SK-N-SH treated with all-trans-retinoic acid at 6 μM for 48 hours (cell line): ENCODE measurements at regions not wholly inside any gene's neighbourhood (a gene's known extent, or its start where the extent isn't known, plus 50 kb on each side); places are given as distances from the start of the nearest gene placed in this dataset.

Source experiments
- ATAC-seq: fragments of 200-7000 bp; cut with Tn5 transposase; 3 replicates; pipeline ENCODE4 v1.9.1; 2020; ENCODE audit warnings: mild to moderate bottlenecking, moderate library complexity
- ARNTL ChIP-seq: fragments of 450-650 bp; formaldehyde crosslinking; IDR thresholded peaks from 2 replicates; pipeline ENCODE4 v1.5.0; 2020; ENCODE audit warnings: low read depth, mild to moderate bottlenecking, moderate library complexity, borderline replicate concordance
- BACH2 ChIP-seq: fragments of 250-450 bp; sonication (Bioruptor Pico); IDR thresholded peaks from 2 replicates; pipeline ENCODE4 v1.9.0; 2021; ENCODE audit warnings: mild to moderate bottlenecking, borderline replicate concordance
- CSDC2 ChIP-seq: fragments of 250-450 bp; sonication (Bioruptor Pico); IDR thresholded peaks from 2 replicates; pipeline ENCODE4 v1.5.0; 2020; ENCODE audit warnings: mild to moderate bottlenecking, moderate library complexity
- ESRRG ChIP-seq: fragments of 250-450 bp; sonication (Bioruptor Pico); IDR thresholded peaks from 2 replicates; pipeline ENCODE4 v1.6.1; 2021; ENCODE audit warnings: mild to moderate bottlenecking
- GLIS3 ChIP-seq: fragments of 250-450 bp; sonication (Bioruptor Pico); IDR thresholded peaks from 2 replicates; pipeline ENCODE4 v1.5.0; 2020; ENCODE audit warnings: mild to moderate bottlenecking, moderate library complexity
- ISL1 ChIP-seq: fragments of 250-450 bp; sonication (Bioruptor Pico); IDR thresholded peaks from 2 replicates; pipeline ENCODE4 v2.1.2; 2022; ENCODE audit warnings: mild to moderate bottlenecking, moderate library complexity
- OSR1 ChIP-seq: fragments of 250-450 bp; sonication (Bioruptor Pico); IDR thresholded peaks from 2 replicates; pipeline ENCODE4 v1.8.0; 2022; ENCODE audit warnings: moderate library complexity, mild to moderate bottlenecking, inconsistent platforms
- PPARA ChIP-seq: fragments of 250-450 bp; sonication (Bioruptor Pico); IDR thresholded peaks from 2 replicates; pipeline ENCODE4 v1.5.0; 2020; ENCODE audit warnings: mild to moderate bottlenecking, borderline replicate concordance
- RARB ChIP-seq: fragments of 250-450 bp; sonication (Bioruptor Pico); IDR thresholded peaks from 2 replicates; pipeline ENCODE4 v1.8.0; 2021; ENCODE audit warnings: mild to moderate bottlenecking, moderate library complexity
- SNAI2 ChIP-seq: fragments of 250-450 bp; sonication (Bioruptor Pico); IDR thresholded peaks from 2 replicates; pipeline ENCODE4 v1.5.0; 2020; ENCODE audit warnings: mild to moderate bottlenecking, moderate library complexity
- TCF4 ChIP-seq: fragments of 250-450 bp; sonication (Bioruptor Pico); IDR thresholded peaks from 2 replicates; pipeline ENCODE4 v1.8.0; 2021; ENCODE audit warnings: mild to moderate bottlenecking, moderate library complexity, borderline replicate concordance
- ZC3H10 ChIP-seq: fragments of 250-450 bp; sonication (Bioruptor Pico); IDR thresholded peaks from 2 replicates; pipeline ENCODE4 v1.5.1; 2021; ENCODE audit warnings: mild to moderate bottlenecking, moderate library complexity
- ZFP3 ChIP-seq: fragments of 250-450 bp; sonication (Bioruptor Pico); IDR thresholded peaks from 2 replicates; pipeline ENCODE4 v1.5.0; 2020; ENCODE audit warnings: mild to moderate bottlenecking, moderate library complexity
- ZFP30 ChIP-seq: fragments of 450-650 bp; formaldehyde crosslinking; IDR thresholded peaks from 2 replicates; pipeline ENCODE4 v1.5.0; 2022; ENCODE audit warnings: mild to moderate bottlenecking, moderate library complexity
- ZNF565 ChIP-seq: fragments of 450-650 bp; formaldehyde crosslinking; conservative IDR thresholded peaks from 2 replicates; pipeline ENCODE4 v1.5.0; 2020; ENCODE audit warnings: low read depth, mild to moderate bottlenecking, moderate library complexity
- ZNF70 ChIP-seq: fragments of 450-650 bp; formaldehyde crosslinking; IDR thresholded peaks from 2 replicates; pipeline ENCODE4 v1.5.0; 2020; ENCODE audit warnings: mild to moderate bottlenecking, moderate library complexity
- ZNF8 ChIP-seq: fragments of 450-650 bp; formaldehyde crosslinking; IDR thresholded peaks from 2 replicates; pipeline ENCODE4 v1.5.0; 2020; ENCODE audit warnings: mild to moderate bottlenecking, moderate library complexity
- TF ChIP-seq, protein P1 (sequence below): fragments of 250-450 bp; sonication (Bioruptor Pico); IDR thresholded peaks from 2 replicates; pipeline ENCODE4 v1.8.0; 2020; ENCODE audit warnings: mild to moderate bottlenecking, moderate library complexity, borderline replicate concordance
- TF ChIP-seq, protein P2 (sequence below): fragments of 250-450 bp; sonication (Bioruptor Pico); IDR thresholded peaks from 2 replicates; pipeline ENCODE4 v1.5.1; 2021; ENCODE audit warnings: mild to moderate bottlenecking, moderate library complexity
- TF ChIP-seq, protein P3 (sequence below): fragments of 250-450 bp; sonication (Bioruptor Pico); IDR thresholded peaks from 2 replicates; pipeline ENCODE4 v1.5.1; 2020; ENCODE audit warnings: low read depth, mild to moderate bottlenecking, moderate library complexity
- TF ChIP-seq, protein P4 (sequence below): fragments of 250-450 bp; sonication (Bioruptor Pico); IDR thresholded peaks from 2 replicates; pipeline ENCODE4 v1.5.0; 2020; ENCODE audit warnings: mild to moderate bottlenecking, moderate library complexity

DNA sequence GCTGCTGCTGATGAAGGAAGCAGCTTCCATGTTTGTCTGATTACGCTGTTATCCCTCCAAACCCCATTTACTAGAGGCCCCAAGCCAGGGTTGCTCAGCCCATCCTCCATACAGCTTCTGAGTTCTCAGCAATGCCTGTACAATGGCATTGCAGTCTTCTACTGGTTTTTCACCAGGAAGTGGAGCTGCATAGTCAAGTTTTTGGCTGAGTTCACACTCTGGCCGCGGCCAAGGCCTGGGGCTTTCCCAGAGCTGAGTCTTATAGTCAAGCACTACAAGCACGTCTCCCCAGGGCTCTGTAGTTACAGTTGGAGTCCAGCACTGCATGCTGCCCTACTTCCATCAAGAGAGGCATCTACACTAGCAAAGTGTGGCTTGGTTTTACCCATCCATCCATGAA is 182.5 kb downstream of the POU4F1 start:
- TF ChIP-seq ZFP3 (CRISPR knock-in tag) (no peak), ZNF70 (CRISPR knock-in tag) (no peak), ARNTL (CRISPR knock-in tag) (no peak), SNAI2 (no peak), ZC3H10 (CRISPR knock-in tag) (no peak), ZNF8 (CRISPR knock-in tag) (no peak), ZFP30 (no peak)
- TF ChIP-seq, protein P1, sequence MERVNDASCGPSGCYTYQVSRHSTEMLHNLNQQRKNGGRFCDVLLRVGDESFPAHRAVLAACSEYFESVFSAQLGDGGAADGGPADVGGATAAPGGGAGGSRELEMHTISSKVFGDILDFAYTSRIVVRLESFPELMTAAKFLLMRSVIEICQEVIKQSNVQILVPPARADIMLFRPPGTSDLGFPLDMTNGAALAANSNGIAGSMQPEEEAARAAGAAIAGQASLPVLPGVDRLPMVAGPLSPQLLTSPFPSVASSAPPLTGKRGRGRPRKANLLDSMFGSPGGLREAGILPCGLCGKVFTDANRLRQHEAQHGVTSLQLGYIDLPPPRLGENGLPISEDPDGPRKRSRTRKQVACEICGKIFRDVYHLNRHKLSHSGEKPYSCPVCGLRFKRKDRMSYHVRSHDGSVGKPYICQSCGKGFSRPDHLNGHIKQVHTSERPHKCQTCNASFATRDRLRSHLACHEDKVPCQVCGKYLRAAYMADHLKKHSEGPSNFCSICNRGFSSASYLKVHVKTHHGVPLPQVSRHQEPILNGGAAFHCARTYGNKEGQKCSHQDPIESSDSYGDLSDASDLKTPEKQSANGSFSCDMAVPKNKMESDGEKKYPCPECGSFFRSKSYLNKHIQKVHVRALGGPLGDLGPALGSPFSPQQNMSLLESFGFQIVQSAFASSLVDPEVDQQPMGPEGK (CRISPR knock-in tag), result no peak
- no peak for ATAC-seq

DNA sequence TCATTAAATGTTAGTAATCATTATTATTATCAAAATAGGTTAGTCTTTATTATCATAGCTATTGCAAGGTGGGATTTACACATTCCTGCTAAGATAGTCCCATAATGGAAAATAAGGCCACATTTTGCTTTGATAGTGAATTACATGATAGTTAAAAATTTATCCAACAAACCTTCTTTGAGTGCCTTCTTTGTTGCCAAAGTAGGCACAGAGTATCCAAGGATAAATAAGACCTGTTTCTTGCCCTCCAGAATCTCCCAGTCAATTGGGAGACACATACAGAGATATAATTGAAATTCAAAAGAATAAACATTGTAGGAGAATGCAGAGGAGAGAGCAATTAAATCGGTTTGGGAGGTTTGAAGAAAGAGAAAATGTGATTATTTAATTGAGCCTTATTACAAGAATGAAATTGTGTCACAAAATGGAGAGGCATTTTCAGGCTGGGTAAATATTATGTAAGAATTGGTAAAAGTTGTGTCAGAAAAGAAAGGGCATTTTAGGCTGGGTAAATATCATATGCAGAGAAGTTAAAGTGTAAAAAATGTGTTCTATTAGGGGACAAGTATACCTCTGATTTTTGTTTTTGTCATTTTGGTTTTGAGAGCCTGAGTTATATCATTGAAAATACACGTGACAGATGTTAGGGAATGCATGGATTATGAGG is 189.3 kb downstream of the POU4F1 start:
- no peak for TF ChIP-seq CSDC2
- TF ChIP-seq, all 23 proteins: peak for 0
- ATAC-seq, result no peak

DNA sequence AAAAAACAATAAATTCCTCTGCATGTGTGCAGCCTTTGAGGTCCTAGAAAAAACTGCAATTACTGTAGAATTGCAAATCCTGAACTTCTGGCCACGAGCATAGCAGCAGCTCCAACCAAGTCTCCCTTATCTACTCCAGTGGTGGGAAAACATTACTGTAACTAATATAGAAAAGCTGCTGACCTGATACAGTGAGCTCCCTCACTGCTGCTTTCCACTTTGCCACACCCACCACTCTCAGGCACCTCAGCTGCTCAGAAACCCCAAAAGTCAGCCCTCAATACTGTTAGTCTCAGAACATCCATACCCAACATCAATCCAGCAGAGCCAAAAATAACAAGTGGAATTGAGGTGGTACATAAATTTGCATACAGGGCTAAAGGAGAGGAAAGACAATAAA is 192.5 kb downstream of the POU4F1 start:
- ATAC-seq, result no peak
- no peak for TF ChIP-seq ZC3H10 (CRISPR knock-in tag)
- TF ChIP-seq, protein P2, sequence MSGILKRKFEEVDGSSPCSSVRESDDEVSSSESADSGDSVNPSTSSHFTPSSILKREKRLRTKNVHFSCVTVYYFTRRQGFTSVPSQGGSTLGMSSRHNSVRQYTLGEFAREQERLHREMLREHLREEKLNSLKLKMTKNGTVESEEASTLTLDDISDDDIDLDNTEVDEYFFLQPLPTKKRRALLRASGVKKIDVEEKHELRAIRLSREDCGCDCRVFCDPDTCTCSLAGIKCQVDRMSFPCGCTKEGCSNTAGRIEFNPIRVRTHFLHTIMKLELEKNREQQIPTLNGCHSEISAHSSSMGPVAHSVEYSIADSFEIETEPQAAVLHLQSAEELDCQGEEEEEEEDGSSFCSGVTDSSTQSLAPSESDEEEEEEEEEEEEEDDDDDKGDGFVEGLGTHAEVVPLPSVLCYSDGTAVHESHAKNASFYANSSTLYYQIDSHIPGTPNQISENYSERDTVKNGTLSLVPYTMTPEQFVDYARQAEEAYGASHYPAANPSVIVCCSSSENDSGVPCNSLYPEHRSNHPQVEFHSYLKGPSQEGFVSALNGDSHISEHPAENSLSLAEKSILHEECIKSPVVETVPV (CRISPR knock-in tag), result no peak
- no peak for TF ChIP-seq BACH2
- TF ChIP-seq, protein P3, sequence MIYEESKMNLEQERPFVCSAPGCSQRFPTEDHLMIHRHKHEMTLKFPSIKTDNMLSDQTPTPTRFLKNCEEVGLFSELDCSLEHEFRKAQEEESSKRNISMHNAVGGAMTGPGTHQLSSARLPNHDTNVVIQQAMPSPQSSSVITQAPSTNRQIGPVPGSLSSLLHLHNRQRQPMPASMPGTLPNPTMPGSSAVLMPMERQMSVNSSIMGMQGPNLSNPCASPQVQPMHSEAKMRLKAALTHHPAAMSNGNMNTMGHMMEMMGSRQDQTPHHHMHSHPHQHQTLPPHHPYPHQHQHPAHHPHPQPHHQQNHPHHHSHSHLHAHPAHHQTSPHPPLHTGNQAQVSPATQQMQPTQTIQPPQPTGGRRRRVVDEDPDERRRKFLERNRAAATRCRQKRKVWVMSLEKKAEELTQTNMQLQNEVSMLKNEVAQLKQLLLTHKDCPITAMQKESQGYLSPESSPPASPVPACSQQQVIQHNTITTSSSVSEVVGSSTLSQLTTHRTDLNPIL, result no peak
- TF ChIP-seq OSR1 (CRISPR knock-in tag), result no peak
- no peak for TF ChIP-seq PPARA (CRISPR knock-in tag)
- TF ChIP-seq ISL1, result no peak
- no peak for TF ChIP-seq CSDC2
- TF ChIP-seq SNAI2, result no peak
- TF ChIP-seq RARB (CRISPR knock-in tag), result no peak
- TF ChIP-seq, protein P4, sequence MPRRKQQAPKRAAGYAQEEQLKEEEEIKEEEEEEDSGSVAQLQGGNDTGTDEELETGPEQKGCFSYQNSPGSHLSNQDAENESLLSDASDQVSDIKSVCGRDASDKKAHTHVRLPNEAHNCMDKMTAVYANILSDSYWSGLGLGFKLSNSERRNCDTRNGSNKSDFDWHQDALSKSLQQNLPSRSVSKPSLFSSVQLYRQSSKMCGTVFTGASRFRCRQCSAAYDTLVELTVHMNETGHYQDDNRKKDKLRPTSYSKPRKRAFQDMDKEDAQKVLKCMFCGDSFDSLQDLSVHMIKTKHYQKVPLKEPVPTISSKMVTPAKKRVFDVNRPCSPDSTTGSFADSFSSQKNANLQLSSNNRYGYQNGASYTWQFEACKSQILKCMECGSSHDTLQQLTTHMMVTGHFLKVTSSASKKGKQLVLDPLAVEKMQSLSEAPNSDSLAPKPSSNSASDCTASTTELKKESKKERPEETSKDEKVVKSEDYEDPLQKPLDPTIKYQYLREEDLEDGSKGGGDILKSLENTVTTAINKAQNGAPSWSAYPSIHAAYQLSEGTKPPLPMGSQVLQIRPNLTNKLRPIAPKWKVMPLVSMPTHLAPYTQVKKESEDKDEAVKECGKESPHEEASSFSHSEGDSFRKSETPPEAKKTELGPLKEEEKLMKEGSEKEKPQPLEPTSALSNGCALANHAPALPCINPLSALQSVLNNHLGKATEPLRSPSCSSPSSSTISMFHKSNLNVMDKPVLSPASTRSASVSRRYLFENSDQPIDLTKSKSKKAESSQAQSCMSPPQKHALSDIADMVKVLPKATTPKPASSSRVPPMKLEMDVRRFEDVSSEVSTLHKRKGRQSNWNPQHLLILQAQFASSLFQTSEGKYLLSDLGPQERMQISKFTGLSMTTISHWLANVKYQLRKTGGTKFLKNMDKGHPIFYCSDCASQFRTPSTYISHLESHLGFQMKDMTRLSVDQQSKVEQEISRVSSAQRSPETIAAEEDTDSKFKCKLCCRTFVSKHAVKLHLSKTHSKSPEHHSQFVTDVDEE (CRISPR knock-in tag), result no peak
- TF ChIP-seq, all 23 proteins: peak for 0

DNA sequence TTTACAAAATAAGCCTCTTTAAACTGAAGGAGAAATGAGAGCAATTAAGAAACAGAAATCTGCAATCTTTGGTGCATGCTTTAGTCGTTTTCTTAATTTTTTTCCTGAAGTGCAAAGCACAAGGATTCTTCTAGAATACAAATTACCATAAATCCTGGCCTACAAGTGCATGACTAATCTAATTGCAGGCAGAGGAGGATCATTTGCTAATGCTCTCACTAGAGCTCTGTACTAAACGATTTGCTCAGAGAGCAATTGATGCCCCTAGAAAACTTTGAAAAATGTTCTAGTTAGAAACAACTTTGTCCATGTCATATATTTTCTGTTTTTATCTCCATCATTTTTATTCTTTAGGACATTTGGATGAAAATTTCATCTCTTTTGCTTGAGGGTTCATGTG is 193.2 kb downstream of the POU4F1 start:
- TF ChIP-seq SNAI2 (no peak), CSDC2 (no peak)
- TF ChIP-seq, protein P1 (CRISPR knock-in tag), result no peak
- ATAC-seq, result no peak

DNA sequence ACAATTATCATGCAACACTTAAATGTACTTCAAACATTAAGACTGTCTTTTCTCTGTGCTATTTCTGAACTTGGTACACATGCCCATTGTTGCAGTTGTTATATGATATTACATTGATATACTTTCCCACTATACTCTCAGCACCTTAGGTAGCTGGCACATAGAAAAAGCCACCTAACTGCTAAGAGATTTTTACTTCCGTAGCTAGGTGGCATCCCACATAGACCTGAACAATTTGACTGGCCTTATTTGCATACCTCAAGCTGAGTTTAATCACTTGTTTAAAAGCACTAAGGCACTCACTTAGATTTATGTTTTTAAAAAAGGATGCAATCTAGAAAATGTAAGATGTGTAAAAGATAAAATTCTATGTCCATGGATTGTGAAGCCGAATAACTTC is 194.2 kb downstream of the POU4F1 start:
- ATAC-seq, result no peak
- TF ChIP-seq TCF4 (no peak), CSDC2 (no peak), ZNF70 (CRISPR knock-in tag) (no peak), OSR1 (CRISPR knock-in tag) (no peak), ISL1 (no peak), RARB (CRISPR knock-in tag) (no peak), SNAI2 (no peak), ESRRG (CRISPR knock-in tag) (no peak), GLIS3 (no peak), ZNF565 (CRISPR knock-in tag) (no peak), BACH2 (no peak)
- TF ChIP-seq, protein P3, result no peak
- TF ChIP-seq, protein P2 (CRISPR knock-in tag), result no peak
